ENCODE measurements at regions not wholly inside any gene's neighbourhood (a gene's known extent, or its start where the extent isn't known, plus 50 kb on each side); places are given as distances from the start of the nearest gene placed in this dataset.

GRCh38 chr9:129495620-129496472 is 125.1 kb downstream of the C9orf50 start:
- H3K27ac ChIP-seq: peak overlapping the region; percentile 93
- H3K36me3 ChIP-seq: no peaks in the 10 kb centered on the region
- peak; percentile 96 for DNase-seq
- H3K4me3 ChIP-seq: peak overlapping the region; percentile 53
- H3K4me1 ChIP-seq: peaks cover 4% of the 10 kb centered on the region
- no peaks in the 10 kb centered on the region for H3K27me3 ChIP-seq
- intact Hi-C loops (cut with DNase I): loop anchor here (10.0 kb wide), 1 partner anchor 351 kb away; no protein-coding TSS in a partner anchor
- H3K9me3 ChIP-seq: no peaks in the 10 kb centered on the region
- no peak for TF ChIP-seq CTCF (IDR thresholded peaks at IDR 0.05)
- peak overlapping the region; percentile 97 for H3K9ac ChIP-seq (ENCODE audit: low read depth in 2 of 2, low read length in 2 of 2)

GRCh38 chr9:129494113-129494789 is 126.7 kb downstream of the C9orf50 start:
- intact Hi-C loops (cut with DNase I): loop anchor here (10.0 kb wide), 1 partner anchor 349 kb away; no protein-coding TSS in a partner anchor
- peak overlapping the region; percentile 33 to 97 for H3K9ac ChIP-seq (ENCODE audit: low read depth in 2 of 2, low read length in 2 of 2)
- H3K36me3 ChIP-seq: no peaks in the 10 kb centered on the region
- no peaks in the 10 kb centered on the region for H3K9me3 ChIP-seq
- H3K4me1 ChIP-seq: peaks cover 4% of the 10 kb centered on the region
- DNase-seq: peak; percentile 56
- H3K27me3 ChIP-seq: no peaks in the 10 kb centered on the region
- peak overlapping the region; percentile 93 for H3K27ac ChIP-seq
- peak overlapping the region; percentile 53 for H3K4me3 ChIP-seq
- TF ChIP-seq CTCF (IDR thresholded peaks at IDR 0.05): no peak

- no peaks in the 10 kb centered on the region for H3K9me3 ChIP-seq
- H3K4me1 ChIP-seq: peaks cover 4% of the 10 kb centered on the region
- intact Hi-C loops (cut with DNase I): loop anchor here (10.0 kb wide), 1 partner anchor 349 kb away; no protein-coding TSS in a partner anchor
- no peak for TF ChIP-seq CTCF (IDR thresholded peaks at IDR 0.05)
- no peak for DNase-seq
- H3K27me3 ChIP-seq: no peaks in the 10 kb centered on the region
- no peak overlapping the region for H3K9ac ChIP-seq (ENCODE audit: low read depth in 2 of 2, low read length in 2 of 2)
- H3K4me3 ChIP-seq: no peak overlapping the region
- no peak overlapping the region for H3K27ac ChIP-seq
- H3K36me3 ChIP-seq: no peaks in the 10 kb centered on the region
Measured at GRCh38 chr9:129493706-129494047, 127.2 kb downstream of the C9orf50 start.

GRCh38 chr9:129493002-129493705 is 127.7 kb downstream of the C9orf50 start:
- Histone ChIP-seq H3K4me1 (peaks cover 4% of the 10 kb centered on the region), H3K9ac (ENCODE audit: low read depth in 2 of 2, low read length in 2 of 2) (no peak overlapping the region), H3K4me3 (no peak overlapping the region), H3K9me3 (no peaks in the 10 kb centered on the region), H3K27ac (no peak overlapping the region), H3K36me3 (no peaks in the 10 kb centered on the region), H3K27me3 (no peaks in the 10 kb centered on the region)
- DNase-seq: no peak
- intact Hi-C loops (cut with DNase I): loop anchor here (10.0 kb wide), 1 partner anchor 348 kb away; no protein-coding TSS in a partner anchor
- TF ChIP-seq CTCF (IDR thresholded peaks at IDR 0.05): no peak

- H3K9me3 ChIP-seq: no peaks in the 10 kb centered on the region
- peaks cover 4% of the 10 kb centered on the region for H3K4me1 ChIP-seq
- no peak for DNase-seq
- H3K9ac ChIP-seq (ENCODE audit: low read depth in 2 of 2, low read length in 2 of 2): peak overlapping the region; percentile 32 to 90
- intact Hi-C loops (cut with DNase I): loop anchor here (10.0 kb wide), 1 partner anchor 347 kb away; no protein-coding TSS in a partner anchor
- H3K36me3 ChIP-seq: no peaks in the 10 kb centered on the region
- no peaks in the 10 kb centered on the region for H3K27me3 ChIP-seq
- no peak overlapping the region for H3K4me3 ChIP-seq
- no peak for TF ChIP-seq CTCF (IDR thresholded peaks at IDR 0.05)
- H3K27ac ChIP-seq: peak overlapping the region; percentile 83
Measured at GRCh38 chr9:129491487-129491855, 129.4 kb downstream of the C9orf50 start.

Measured in colonic mucosa (tissue), 4 donors.